ENCODE measurements at regions not wholly inside any gene's neighbourhood (a gene's known extent, or its start where the extent isn't known, plus 50 kb on each side); places are given as distances from the start of the nearest gene placed in this dataset.

GRCh38 chr15:31273258-31273941 lies 53.2 kb upstream of the KLF13 start:
- DNase-seq (ENCODE audit: low read depth in 2 of 3, low spot score in 1 of 3) = no peak

GRCh38 chr15:31274496-31275330 lies 51.9 kb upstream of the KLF13 start:
- DNase-seq (ENCODE audit: low read depth in 2 of 3, low spot score in 1 of 3) = no peak

- no peak for DNase-seq (ENCODE audit: low read depth in 2 of 3, low spot score in 1 of 3)
These were observed 51.0 kb upstream of the KLF13 start for GRCh38 chr15:31275331-31276262.

GRCh38 chr15:31276596-31277298 lies 49.9 kb upstream of the KLF13 start:
- no peak for DNase-seq (ENCODE audit: low read depth in 2 of 3, low spot score in 1 of 3)

Data from stimulated activated CD4-positive, alpha-beta T cell treated with anti-CD3 and anti-CD28 coated beads, Interleukin-12 subunit alpha, Interleukin-12 subunit beta, amount 100 ng/mL, for 48 hours (primary cell).